ENCODE measurements at regions not wholly inside any gene's neighbourhood (a gene's known extent, or its start where the extent isn't known, plus 50 kb on each side); places are given as distances from the start of the nearest gene placed in this dataset.

- H3K36me3 ChIP-seq = no peaks in the 10 kb centered on the region
- no peak overlapping the region for H3K27ac ChIP-seq
- no peaks in the 10 kb centered on the region for H3K27me3 ChIP-seq
- intact Hi-C loops (cut with DNase I) = no loop called here
- no peak for DNase-seq (ENCODE audit: low spot score in 2 of 2)
- TF ChIP-seq, protein P1, sequence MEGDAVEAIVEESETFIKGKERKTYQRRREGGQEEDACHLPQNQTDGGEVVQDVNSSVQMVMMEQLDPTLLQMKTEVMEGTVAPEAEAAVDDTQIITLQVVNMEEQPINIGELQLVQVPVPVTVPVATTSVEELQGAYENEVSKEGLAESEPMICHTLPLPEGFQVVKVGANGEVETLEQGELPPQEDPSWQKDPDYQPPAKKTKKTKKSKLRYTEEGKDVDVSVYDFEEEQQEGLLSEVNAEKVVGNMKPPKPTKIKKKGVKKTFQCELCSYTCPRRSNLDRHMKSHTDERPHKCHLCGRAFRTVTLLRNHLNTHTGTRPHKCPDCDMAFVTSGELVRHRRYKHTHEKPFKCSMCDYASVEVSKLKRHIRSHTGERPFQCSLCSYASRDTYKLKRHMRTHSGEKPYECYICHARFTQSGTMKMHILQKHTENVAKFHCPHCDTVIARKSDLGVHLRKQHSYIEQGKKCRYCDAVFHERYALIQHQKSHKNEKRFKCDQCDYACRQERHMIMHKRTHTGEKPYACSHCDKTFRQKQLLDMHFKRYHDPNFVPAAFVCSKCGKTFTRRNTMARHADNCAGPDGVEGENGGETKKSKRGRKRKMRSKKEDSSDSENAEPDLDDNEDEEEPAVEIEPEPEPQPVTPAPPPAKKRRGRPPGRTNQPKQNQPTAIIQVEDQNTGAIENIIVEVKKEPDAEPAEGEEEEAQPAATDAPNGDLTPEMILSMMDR (IDR thresholded peaks at IDR 0.05) = no peak
- peaks cover 0 to 15% of the 10 kb centered on the region in 2 donors for H3K9me3 ChIP-seq
- H3K4me1 ChIP-seq = no peaks in the 10 kb centered on the region
- no peak overlapping the region for H3K4me3 ChIP-seq
Measured at GRCh38 chr17:53950207-53950857, 127.6 kb downstream of the KIF2B start.

DNA sequence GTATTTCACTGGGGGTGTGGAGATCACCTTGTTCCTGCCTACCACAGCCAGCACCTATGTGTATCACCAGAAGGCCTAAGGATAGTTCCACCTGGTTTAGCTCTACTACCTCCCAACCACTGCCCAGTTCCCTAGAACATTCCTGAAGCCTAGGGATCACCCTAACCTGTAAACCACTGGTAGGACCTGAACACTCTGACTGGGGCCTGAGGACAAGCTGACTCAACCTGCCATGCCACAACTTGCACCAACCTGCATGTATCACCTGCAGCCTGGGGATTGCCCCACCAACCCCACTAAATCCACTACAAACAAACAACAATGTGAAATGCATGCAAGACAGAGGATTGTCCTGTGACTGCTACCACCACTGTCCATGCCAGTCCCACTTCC, 128.1 kb downstream of the KIF2B start:
- no peaks in the 10 kb centered on the region for H3K27me3 ChIP-seq
- peaks cover 0 to 20% of the 10 kb centered on the region in 2 donors for H3K9me3 ChIP-seq
- no peaks in the 10 kb centered on the region for H3K36me3 ChIP-seq
- TF ChIP-seq, protein P1 (IDR thresholded peaks at IDR 0.05) = no peak
- DNase-seq (ENCODE audit: low spot score in 2 of 2) = no peak
- intact Hi-C loops (cut with DNase I) = no loop called here
- H3K27ac ChIP-seq = no peak overlapping the region
- no peaks in the 10 kb centered on the region for H3K4me1 ChIP-seq
- H3K4me3 ChIP-seq = no peak overlapping the region

- no peak overlapping the region for H3K27ac ChIP-seq
- no peaks in the 10 kb centered on the region for H3K27me3 ChIP-seq
- intact Hi-C loops (cut with DNase I) = no loop called here
- DNase-seq (ENCODE audit: low spot score in 2 of 2) = no peak
- no peak overlapping the region for H3K4me3 ChIP-seq
- TF ChIP-seq, protein P1 (IDR thresholded peaks at IDR 0.05) = no peak
- no peaks in the 10 kb centered on the region for H3K9me3 ChIP-seq
- H3K36me3 ChIP-seq = no peaks in the 10 kb centered on the region
- H3K4me1 ChIP-seq = no peaks in the 10 kb centered on the region
Measured at GRCh38 chr17:53971361-53971760, 148.6 kb downstream of the KIF2B start.

GRCh38 chr17:53979991-53980390, 157.3 kb downstream of the KIF2B start:
- intact Hi-C loops (cut with DNase I) = no loop called here

GRCh38 chr17:53996131-53996530, 173.4 kb downstream of the KIF2B start:
- H3K36me3 ChIP-seq = no peaks in the 10 kb centered on the region
- no peak overlapping the region for H3K4me3 ChIP-seq
- no peak overlapping the region for H3K27ac ChIP-seq
- no peaks in the 10 kb centered on the region for H3K9me3 ChIP-seq
- no peaks in the 10 kb centered on the region for H3K4me1 ChIP-seq
- no peak for DNase-seq (ENCODE audit: low spot score in 2 of 2)
- TF ChIP-seq, protein P1 (IDR thresholded peaks at IDR 0.05) = no peak
- intact Hi-C loops (cut with DNase I) = no loop called here
- no peaks in the 10 kb centered on the region for H3K27me3 ChIP-seq

More at GRCh38 chr17:53979991-53980390, 157.3 kb downstream of the KIF2B start:
- DNase-seq (ENCODE audit: low spot score in 2 of 2) = no peak
- TF ChIP-seq, protein P1 (IDR thresholded peaks at IDR 0.05) = no peak
- Histone ChIP-seq H3K27me3 (no peaks in the 10 kb centered on the region), H3K27ac (no peak overlapping the region), H3K36me3 (no peaks in the 10 kb centered on the region), H3K4me1 (no peaks in the 10 kb centered on the region), H3K4me3 (no peak overlapping the region), H3K9me3 (no peaks in the 10 kb centered on the region)

GRCh38 chr17:53996890-53997289, 174.2 kb downstream of the KIF2B start:
- no peak for DNase-seq (ENCODE audit: low spot score in 2 of 2)
- no peaks in the 10 kb centered on the region for H3K9me3 ChIP-seq
- H3K4me1 ChIP-seq = no peaks in the 10 kb centered on the region
- no peak overlapping the region for H3K27ac ChIP-seq
- H3K4me3 ChIP-seq = no peak overlapping the region
- H3K27me3 ChIP-seq = no peaks in the 10 kb centered on the region
- TF ChIP-seq, protein P1 (IDR thresholded peaks at IDR 0.05) = no peak
- H3K36me3 ChIP-seq = no peaks in the 10 kb centered on the region
- intact Hi-C loops (cut with DNase I) = no loop called here
